H1 (cell line): ENCODE measurements at regions not wholly inside any gene's neighbourhood (a gene's known extent, or its start where the extent isn't known, plus 50 kb on each side); places are given as distances from the start of the nearest gene placed in this dataset.

ENCODE experiments used
- RNF2 ChIP-seq: fragments of 200-900, 300-1000 bp; sonication (generic); IDR thresholded peaks from 2 replicates; pipeline ENCODE4 v1.7.1; 2016; ENCODE audit warnings: borderline replicate concordance, low read depth, mild to moderate bottlenecking, antibody characterized with exemption, low read length; ENCODE audit not compliant: poor library complexity, severe bottlenecking; ENCODE audit errors: missing control alignments
- TEAD4 ChIP-seq: IDR thresholded peaks from 2 replicates; pipeline ENCODE4 v1.6.1; 2012; ENCODE audit warnings: low read depth, low read length, inconsistent platforms, mixed read lengths
- TF ChIP-seq, protein P1 (sequence below): fragments of 300-600 bp; sonication (generic); IDR thresholded peaks from 2 replicates; pipeline ENCODE4 v1.7.1; 2012; ENCODE audit warnings: low read length, moderate library complexity, mild to moderate bottlenecking, inconsistent platforms; ENCODE audit not compliant: insufficient replicate concordance
- TF ChIP-seq, protein P2 (sequence below): IDR thresholded peaks from 2 replicates; pipeline ENCODE4 v1.6.1; 2012; ENCODE audit warnings: inconsistent platforms

DNA sequence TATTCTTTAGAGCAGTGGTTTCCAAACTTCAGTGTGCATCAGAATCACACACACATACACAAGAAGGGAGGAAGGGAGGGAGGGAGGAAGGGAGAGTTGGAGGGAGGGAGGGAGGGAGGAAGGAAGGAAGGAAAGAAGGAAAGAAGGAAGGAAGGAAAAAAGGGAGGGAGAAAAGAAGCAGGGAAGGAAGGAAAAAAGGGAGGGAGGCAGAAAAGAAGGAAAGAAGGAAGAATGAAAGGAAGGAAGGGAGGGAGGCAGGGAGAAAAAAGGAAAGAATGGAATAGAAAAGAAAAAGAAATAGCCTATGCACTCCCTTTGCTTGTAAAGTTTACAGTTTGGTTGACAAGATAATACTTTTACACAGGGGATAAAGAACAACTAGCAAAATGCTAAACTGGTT lies 96.3 kb upstream of the BCL11A start (continued):
- TF ChIP-seq, protein P1, sequence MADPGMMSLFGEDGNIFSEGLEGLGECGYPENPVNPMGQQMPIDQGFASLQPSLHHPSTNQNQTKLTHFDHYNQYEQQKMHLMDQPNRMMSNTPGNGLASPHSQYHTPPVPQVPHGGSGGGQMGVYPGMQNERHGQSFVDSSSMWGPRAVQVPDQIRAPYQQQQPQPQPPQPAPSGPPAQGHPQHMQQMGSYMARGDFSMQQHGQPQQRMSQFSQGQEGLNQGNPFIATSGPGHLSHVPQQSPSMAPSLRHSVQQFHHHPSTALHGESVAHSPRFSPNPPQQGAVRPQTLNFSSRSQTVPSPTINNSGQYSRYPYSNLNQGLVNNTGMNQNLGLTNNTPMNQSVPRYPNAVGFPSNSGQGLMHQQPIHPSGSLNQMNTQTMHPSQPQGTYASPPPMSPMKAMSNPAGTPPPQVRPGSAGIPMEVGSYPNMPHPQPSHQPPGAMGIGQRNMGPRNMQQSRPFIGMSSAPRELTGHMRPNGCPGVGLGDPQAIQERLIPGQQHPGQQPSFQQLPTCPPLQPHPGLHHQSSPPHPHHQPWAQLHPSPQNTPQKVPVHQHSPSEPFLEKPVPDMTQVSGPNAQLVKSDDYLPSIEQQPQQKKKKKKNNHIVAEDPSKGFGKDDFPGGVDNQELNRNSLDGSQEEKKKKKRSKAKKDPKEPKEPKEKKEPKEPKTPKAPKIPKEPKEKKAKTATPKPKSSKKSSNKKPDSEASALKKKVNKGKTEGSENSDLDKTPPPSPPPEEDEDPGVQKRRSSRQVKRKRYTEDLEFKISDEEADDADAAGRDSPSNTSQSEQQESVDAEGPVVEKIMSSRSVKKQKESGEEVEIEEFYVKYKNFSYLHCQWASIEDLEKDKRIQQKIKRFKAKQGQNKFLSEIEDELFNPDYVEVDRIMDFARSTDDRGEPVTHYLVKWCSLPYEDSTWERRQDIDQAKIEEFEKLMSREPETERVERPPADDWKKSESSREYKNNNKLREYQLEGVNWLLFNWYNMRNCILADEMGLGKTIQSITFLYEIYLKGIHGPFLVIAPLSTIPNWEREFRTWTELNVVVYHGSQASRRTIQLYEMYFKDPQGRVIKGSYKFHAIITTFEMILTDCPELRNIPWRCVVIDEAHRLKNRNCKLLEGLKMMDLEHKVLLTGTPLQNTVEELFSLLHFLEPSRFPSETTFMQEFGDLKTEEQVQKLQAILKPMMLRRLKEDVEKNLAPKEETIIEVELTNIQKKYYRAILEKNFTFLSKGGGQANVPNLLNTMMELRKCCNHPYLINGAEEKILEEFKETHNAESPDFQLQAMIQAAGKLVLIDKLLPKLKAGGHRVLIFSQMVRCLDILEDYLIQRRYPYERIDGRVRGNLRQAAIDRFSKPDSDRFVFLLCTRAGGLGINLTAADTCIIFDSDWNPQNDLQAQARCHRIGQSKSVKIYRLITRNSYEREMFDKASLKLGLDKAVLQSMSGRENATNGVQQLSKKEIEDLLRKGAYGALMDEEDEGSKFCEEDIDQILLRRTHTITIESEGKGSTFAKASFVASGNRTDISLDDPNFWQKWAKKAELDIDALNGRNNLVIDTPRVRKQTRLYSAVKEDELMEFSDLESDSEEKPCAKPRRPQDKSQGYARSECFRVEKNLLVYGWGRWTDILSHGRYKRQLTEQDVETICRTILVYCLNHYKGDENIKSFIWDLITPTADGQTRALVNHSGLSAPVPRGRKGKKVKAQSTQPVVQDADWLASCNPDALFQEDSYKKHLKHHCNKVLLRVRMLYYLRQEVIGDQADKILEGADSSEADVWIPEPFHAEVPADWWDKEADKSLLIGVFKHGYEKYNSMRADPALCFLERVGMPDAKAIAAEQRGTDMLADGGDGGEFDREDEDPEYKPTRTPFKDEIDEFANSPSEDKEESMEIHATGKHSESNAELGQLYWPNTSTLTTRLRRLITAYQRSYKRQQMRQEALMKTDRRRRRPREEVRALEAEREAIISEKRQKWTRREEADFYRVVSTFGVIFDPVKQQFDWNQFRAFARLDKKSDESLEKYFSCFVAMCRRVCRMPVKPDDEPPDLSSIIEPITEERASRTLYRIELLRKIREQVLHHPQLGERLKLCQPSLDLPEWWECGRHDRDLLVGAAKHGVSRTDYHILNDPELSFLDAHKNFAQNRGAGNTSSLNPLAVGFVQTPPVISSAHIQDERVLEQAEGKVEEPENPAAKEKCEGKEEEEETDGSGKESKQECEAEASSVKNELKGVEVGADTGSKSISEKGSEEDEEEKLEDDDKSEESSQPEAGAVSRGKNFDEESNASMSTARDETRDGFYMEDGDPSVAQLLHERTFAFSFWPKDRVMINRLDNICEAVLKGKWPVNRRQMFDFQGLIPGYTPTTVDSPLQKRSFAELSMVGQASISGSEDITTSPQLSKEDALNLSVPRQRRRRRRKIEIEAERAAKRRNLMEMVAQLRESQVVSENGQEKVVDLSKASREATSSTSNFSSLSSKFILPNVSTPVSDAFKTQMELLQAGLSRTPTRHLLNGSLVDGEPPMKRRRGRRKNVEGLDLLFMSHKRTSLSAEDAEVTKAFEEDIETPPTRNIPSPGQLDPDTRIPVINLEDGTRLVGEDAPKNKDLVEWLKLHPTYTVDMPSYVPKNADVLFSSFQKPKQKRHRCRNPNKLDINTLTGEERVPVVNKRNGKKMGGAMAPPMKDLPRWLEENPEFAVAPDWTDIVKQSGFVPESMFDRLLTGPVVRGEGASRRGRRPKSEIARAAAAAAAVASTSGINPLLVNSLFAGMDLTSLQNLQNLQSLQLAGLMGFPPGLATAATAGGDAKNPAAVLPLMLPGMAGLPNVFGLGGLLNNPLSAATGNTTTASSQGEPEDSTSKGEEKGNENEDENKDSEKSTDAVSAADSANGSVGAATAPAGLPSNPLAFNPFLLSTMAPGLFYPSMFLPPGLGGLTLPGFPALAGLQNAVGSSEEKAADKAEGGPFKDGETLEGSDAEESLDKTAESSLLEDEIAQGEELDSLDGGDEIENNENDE: no peak
- TF ChIP-seq RNF2 (no peak), TEAD4 (no peak)
- TF ChIP-seq, protein P2, sequence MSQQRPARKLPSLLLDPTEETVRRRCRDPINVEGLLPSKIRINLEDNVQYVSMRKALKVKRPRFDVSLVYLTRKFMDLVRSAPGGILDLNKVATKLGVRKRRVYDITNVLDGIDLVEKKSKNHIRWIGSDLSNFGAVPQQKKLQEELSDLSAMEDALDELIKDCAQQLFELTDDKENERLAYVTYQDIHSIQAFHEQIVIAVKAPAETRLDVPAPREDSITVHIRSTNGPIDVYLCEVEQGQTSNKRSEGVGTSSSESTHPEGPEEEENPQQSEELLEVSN: no peak
